Stomach (tissue), 4 donors: ENCODE measurements at regions not wholly inside any gene's neighbourhood (a gene's known extent, or its start where the extent isn't known, plus 50 kb on each side); places are given as distances from the start of the nearest gene placed in this dataset.

Source experiments
- CTCF ChIP-seq, 7 experiments: fragments of 450-650 bp in 4 of 7; fragments of 200-600 bp in 3 of 7; sonication (generic) in 3 of 7; IDR thresholded peaks; one replicate each; pipeline ENCODE4 v1.5.1; 2016 to 2019; ENCODE audit warnings: antibody characterized with exemption in 7 of 7, control low read depth in 2 of 7, mild to moderate bottlenecking in 1 of 7
- POLR2A ChIP-seq, 4 donors: fragments of 450-650 bp; IDR thresholded peaks; one replicate each; pipeline ENCODE4 v1.6.1; 2016; ENCODE audit warnings: antibody characterized with exemption in 4 of 4, control low read depth in 2 of 4, mild to moderate bottlenecking in 1 of 4, moderate library complexity in 1 of 4
- POLR2AphosphoS5 ChIP-seq, 3 donors: sonication (generic); formaldehyde crosslinking; IDR thresholded peaks; one replicate each; pipeline ENCODE4 v1.6.1; 2016; ENCODE audit warnings: antibody characterized with exemption in 3 of 3

GRCh38 chr1:25116832-25117231 is 115.5 kb downstream of the SYF2 start:
- TF ChIP-seq CTCF (IDR thresholded peaks at IDR 0.05) (no peak), POLR2AphosphoS5 (IDR thresholded peaks at IDR 0.05) (no peak), POLR2A (IDR thresholded peaks at IDR 0.05) (no peak)
